ENCODE measurements at regions not wholly inside any gene's neighbourhood (a gene's known extent, or its start where the extent isn't known, plus 50 kb on each side); places are given as distances from the start of the nearest gene placed in this dataset.

GRCh38 chr2:147211484-147211883, 633.3 kb upstream of the ACVR2A start:
- ATAC-seq (ENCODE audit: low FRiP score) (no peak), DNase-seq (ENCODE audit: low spot score) (no peak)
- TF ChIP-seq CTCF (IDR thresholded peaks at IDR 0.05), result no peak

- no peak for DNase-seq (ENCODE audit: low spot score)
- TF ChIP-seq CTCF (IDR thresholded peaks at IDR 0.05), result no peak
These were observed 640.7 kb upstream of the ACVR2A start for GRCh38 chr2:147204102-147204501.

GRCh38 chr2:147198651-147199171, 646.1 kb upstream of the ACVR2A start:
- ATAC-seq (ENCODE audit: low FRiP score) (no peak), DNase-seq (ENCODE audit: low spot score) (no peak)
- TF ChIP-seq CTCF (IDR thresholded peaks at IDR 0.05), result no peak

More at GRCh38 chr2:147204102-147204501, 640.7 kb upstream of the ACVR2A start:
- no peak for ATAC-seq (ENCODE audit: low FRiP score)

- TF ChIP-seq CTCF (IDR thresholded peaks at IDR 0.05), result no peak
- ATAC-seq (ENCODE audit: low FRiP score) (no peak), DNase-seq (ENCODE audit: low spot score) (no peak)
These were observed 646.9 kb upstream of the ACVR2A start for GRCh38 chr2:147197754-147198483.

DNA sequence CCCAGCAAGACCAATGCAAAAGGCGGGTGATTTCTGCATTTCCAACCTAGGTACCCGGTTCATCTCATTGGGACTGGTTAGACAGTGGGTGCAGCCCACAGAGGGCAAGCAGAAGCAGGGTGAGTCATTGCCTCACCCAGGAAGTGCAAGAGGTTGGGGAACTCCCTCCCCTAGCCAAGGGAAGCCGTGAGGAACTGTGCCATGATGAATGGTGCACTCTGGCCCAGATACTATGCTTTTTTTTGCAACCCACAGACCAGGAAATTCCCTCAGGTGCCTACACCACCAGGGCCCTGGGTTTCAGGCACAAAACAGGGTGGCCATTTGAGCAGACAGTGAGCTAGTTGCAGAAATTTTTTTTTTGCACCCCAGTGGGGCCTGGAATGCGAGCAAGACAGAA, 662.6 kb upstream of the ACVR2A start:
- ATAC-seq (ENCODE audit: low FRiP score) (no peak), DNase-seq (ENCODE audit: low spot score) (no peak)
- TF ChIP-seq CTCF (IDR thresholded peaks at IDR 0.05), result no peak

- TF ChIP-seq CTCF (IDR thresholded peaks at IDR 0.05), result no peak
- ATAC-seq (ENCODE audit: low FRiP score), result no peak
- DNase-seq (ENCODE audit: low spot score), result no peak
These were observed 663.3 kb upstream of the ACVR2A start for GRCh38 chr2:147181351-147182029.

Data from omental fat pad (tissue), 3 donors.